Choroid plexus epithelial cell (primary cell): ENCODE measurements at regions not wholly inside any gene's neighbourhood (a gene's known extent, or its start where the extent isn't known, plus 50 kb on each side); places are given as distances from the start of the nearest gene placed in this dataset.
A peak's percentile ranks its signal among the peaks of the same experiment; 100 is the strongest.
"Not testable (repeated sequence)": the region's sequence is repeated elsewhere in the genome, so short reads cannot be mapped to it uniquely, and the experiment has no call there.

Experiments used
- DNase-seq: peaks from one replicate; pipeline ENCODE4 v3.0.0-alpha.2; 2010; ENCODE audit warnings: low read depth
- H3K4me3 ChIP-seq: 2 replicates; pipeline ENCODE4 v1.5.1; 2011; ENCODE audit warnings: low read depth, mild to moderate bottlenecking, control low read depth, low read length, moderate library complexity
- TF ChIP-seq, protein P1 (sequence below): conservative IDR thresholded peaks from 2 replicates; pipeline ENCODE4 v1.5.1; 2011; ENCODE audit warnings: low read depth, mild to moderate bottlenecking, control low read depth, inconsistent platforms, low read length, moderate library complexity

DNA sequence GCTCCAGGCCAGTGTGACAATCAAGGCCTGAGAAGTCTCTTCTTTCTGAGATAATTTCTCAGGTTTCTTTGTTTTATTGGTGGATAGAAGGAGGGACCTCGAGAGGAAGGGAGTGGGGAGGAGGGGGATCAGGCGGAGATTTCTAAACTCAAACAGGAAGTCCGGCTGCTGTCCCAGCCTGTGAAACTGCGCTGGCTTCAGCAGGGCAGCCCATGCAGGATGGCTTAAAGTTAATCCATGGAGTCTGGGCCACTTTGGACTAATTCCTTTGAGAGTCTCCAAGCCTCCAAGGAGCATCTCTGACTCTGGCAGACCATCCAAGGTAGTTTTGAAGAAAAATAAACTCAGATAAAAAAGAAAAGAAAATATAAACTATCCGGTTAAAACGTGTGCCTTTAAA lies 378.5 kb downstream of the MLLT3 start:
- TF ChIP-seq, protein P1, sequence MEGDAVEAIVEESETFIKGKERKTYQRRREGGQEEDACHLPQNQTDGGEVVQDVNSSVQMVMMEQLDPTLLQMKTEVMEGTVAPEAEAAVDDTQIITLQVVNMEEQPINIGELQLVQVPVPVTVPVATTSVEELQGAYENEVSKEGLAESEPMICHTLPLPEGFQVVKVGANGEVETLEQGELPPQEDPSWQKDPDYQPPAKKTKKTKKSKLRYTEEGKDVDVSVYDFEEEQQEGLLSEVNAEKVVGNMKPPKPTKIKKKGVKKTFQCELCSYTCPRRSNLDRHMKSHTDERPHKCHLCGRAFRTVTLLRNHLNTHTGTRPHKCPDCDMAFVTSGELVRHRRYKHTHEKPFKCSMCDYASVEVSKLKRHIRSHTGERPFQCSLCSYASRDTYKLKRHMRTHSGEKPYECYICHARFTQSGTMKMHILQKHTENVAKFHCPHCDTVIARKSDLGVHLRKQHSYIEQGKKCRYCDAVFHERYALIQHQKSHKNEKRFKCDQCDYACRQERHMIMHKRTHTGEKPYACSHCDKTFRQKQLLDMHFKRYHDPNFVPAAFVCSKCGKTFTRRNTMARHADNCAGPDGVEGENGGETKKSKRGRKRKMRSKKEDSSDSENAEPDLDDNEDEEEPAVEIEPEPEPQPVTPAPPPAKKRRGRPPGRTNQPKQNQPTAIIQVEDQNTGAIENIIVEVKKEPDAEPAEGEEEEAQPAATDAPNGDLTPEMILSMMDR, result no peak
- DNase-seq, result peak; percentile 10
- H3K4me3 ChIP-seq, result no peak overlapping the region

DNA sequence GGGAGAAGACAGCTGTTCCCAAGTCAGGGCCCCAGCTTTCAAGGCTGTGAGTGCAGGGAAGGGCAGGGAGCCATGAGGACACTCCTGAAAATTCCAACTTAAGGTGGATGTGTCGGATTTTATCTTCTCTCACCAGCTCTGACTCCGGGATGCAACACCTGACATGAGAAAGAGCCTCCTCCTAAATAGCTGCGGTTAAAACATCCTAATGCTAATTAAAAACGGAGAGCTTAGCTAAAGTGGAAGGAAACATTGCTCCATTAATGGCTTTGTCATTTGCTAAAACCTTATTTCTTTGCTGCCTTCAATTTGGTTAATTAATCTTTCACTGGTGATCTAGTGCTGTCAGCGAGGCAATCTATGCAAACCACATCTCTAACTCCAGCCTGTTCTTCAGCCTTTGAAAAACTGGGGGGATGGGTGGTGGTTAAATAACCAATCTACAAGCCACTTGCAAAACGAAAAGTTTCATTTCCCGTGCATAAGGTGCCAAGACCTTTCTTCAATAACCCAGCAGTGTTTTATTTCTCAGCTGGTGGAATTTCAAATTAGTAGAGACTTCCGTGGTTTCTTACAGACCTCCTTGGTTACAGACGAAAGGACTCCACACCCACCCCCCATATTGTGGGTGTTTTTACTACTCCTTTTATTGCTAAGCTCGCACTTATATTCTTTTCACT lies 379.6 kb downstream of the MLLT3 start:
- TF ChIP-seq, protein P1, result no peak
- DNase-seq, result no peak
- H3K4me3 ChIP-seq, result no peak overlapping the region

DNA sequence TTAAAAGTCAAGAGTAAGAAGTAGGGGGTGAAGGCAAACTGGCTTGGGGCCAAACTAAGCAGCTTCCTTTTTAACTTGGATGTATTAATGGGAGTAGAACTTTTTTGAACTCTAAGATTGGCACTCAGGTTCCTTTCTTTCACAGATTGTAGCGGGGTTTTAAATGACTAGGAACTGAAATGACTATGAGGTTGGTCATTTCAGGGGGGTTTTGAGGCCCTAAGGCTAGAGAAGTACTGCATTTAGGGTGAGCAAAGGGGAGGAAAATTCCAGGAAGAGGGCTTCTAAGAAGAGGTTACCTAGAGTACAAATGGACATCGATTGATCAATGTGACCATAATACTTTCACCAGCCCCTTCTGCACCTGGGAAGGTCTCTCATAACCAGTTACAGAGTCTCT lies 381.8 kb downstream of the MLLT3 start:
- TF ChIP-seq, protein P1, result no peak
- no peak for DNase-seq
- no peak overlapping the region for H3K4me3 ChIP-seq

DNA sequence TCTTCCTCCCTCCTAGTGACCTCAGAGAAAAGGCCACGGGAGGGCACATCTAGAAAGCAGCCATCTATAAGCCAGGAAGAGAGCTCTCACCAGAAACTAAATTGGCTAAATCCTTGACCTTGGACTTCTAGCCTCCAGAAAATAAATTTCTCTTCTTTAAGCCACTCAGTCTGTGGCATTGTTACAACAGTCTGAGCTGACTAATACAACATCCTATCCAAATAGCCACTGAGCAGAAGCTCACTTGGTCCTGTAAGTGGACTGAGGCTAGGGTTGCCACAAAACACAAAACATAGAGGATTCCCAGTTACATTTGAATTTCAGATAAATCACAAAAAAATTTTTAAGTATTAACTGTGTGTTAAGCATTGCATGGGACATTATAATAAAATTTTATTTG lies 383.4 kb downstream of the MLLT3 start:
- peak; percentile 21 for DNase-seq
- TF ChIP-seq, protein P1, result no peak
- H3K4me3 ChIP-seq, result no peak overlapping the region

DNA sequence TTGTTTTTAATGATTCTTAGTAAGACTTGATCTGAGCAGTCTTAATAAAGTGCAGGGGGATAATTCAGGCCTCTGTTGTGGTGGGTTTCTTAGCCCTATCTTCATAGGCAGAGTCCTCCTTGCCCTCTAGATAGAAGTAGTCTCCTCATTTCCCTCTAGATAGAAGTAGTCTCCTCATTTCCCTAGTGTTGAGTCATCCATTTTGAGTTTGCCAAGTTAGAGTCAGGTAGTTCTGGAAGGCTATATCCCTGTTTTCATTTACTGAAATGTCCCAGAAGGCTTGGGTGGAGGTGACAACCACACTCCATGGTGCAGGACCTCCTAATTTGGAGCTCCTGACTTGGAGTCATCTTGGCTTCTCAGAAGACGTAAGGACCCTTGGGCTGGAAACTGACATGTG lies 384.6 kb downstream of the MLLT3 start:
- no peak for DNase-seq
- no peak overlapping the region for H3K4me3 ChIP-seq
- TF ChIP-seq, protein P1, result no peak

GRCh38 chr9:20236676-20237075 lies 385.6 kb downstream of the MLLT3 start:
- no peak for DNase-seq
- H3K4me3 ChIP-seq, result no peak overlapping the region
- TF ChIP-seq, protein P1, result no peak

GRCh38 chr9:20235206-20235605 lies 387.1 kb downstream of the MLLT3 start:
- not testable (repeated sequence) for DNase-seq, H3K4me3 ChIP-seq
